ENCODE measurements at regions not wholly inside any gene's neighbourhood (a gene's known extent, or its start where the extent isn't known, plus 50 kb on each side); places are given as distances from the start of the nearest gene placed in this dataset.

GRCh38 chr5:125075567-125075966 lies 329.1 kb upstream of the ZNF608 start:
- TF ChIP-seq CTCF (IDR thresholded peaks at IDR 0.05) = no peak
- TF ChIP-seq POLR2A (IDR thresholded peaks at IDR 0.05) = no peak

Data from tibial nerve (tissue), 3 donors.